ENCODE measurements at regions not wholly inside any gene's neighbourhood (a gene's known extent, or its start where the extent isn't known, plus 50 kb on each side); places are given as distances from the start of the nearest gene placed in this dataset.

DNA sequence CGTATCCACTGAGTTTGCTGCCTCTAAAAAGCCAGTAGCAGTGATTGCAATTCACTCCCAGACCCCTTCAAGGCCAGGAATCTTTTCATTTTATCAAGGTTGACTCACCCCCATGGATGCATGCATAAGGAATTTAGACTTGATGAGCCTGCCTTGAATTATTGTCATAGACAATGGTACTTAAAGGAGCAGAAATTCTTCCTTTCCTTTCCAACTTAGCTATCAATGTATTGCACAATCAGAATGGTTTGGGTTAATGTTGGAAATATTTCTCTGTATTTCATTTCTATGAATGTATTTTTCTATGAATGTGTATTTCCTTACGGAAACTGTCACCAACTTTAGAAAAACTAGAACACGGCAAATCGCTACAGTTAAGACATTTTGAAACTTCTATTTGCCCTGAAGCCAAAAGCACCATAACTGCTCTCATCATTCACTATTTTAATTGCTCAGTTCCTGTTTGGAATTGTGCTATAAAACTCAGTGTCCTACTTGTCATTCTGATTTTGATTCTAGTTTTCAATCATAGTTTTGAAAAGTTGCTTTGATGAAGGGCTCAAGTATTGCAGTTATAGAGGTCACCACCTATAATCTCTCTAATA is 355.7 kb upstream of the AKR1E2 start:
- TF ChIP-seq ZBTB17 (tag by site-specific recombination; IDR thresholded peaks at IDR 0.05) (no peak), GLIS1 (tag by site-specific recombination; IDR thresholded peaks at IDR 0.05) (no peak), RBAK (tag by site-specific recombination; IDR thresholded peaks at IDR 0.05) (no peak), ZBTB7A (tag by site-specific recombination; IDR thresholded peaks at IDR 0.05; ENCODE audit: low read depth) (no peak), ZNF473 (tag by site-specific recombination; IDR thresholded peaks at IDR 0.05) (no peak), ZNF776 (tag by site-specific recombination; IDR thresholded peaks at IDR 0.05; ENCODE audit: borderline replicate concordance) (no peak)
- TF ChIP-seq, protein P1, sequence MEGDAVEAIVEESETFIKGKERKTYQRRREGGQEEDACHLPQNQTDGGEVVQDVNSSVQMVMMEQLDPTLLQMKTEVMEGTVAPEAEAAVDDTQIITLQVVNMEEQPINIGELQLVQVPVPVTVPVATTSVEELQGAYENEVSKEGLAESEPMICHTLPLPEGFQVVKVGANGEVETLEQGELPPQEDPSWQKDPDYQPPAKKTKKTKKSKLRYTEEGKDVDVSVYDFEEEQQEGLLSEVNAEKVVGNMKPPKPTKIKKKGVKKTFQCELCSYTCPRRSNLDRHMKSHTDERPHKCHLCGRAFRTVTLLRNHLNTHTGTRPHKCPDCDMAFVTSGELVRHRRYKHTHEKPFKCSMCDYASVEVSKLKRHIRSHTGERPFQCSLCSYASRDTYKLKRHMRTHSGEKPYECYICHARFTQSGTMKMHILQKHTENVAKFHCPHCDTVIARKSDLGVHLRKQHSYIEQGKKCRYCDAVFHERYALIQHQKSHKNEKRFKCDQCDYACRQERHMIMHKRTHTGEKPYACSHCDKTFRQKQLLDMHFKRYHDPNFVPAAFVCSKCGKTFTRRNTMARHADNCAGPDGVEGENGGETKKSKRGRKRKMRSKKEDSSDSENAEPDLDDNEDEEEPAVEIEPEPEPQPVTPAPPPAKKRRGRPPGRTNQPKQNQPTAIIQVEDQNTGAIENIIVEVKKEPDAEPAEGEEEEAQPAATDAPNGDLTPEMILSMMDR (tag by site-specific recombination; IDR thresholded peaks at IDR 0.05) = no peak
- TF ChIP-seq, protein P2, sequence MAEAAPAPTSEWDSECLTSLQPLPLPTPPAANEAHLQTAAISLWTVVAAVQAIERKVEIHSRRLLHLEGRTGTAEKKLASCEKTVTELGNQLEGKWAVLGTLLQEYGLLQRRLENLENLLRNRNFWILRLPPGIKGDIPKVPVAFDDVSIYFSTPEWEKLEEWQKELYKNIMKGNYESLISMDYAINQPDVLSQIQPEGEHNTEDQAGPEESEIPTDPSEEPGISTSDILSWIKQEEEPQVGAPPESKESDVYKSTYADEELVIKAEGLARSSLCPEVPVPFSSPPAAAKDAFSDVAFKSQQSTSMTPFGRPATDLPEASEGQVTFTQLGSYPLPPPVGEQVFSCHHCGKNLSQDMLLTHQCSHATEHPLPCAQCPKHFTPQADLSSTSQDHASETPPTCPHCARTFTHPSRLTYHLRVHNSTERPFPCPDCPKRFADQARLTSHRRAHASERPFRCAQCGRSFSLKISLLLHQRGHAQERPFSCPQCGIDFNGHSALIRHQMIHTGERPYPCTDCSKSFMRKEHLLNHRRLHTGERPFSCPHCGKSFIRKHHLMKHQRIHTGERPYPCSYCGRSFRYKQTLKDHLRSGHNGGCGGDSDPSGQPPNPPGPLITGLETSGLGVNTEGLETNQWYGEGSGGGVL (tag by site-specific recombination; IDR thresholded peaks at IDR 0.05) = no peak
- TF ChIP-seq, protein P3, sequence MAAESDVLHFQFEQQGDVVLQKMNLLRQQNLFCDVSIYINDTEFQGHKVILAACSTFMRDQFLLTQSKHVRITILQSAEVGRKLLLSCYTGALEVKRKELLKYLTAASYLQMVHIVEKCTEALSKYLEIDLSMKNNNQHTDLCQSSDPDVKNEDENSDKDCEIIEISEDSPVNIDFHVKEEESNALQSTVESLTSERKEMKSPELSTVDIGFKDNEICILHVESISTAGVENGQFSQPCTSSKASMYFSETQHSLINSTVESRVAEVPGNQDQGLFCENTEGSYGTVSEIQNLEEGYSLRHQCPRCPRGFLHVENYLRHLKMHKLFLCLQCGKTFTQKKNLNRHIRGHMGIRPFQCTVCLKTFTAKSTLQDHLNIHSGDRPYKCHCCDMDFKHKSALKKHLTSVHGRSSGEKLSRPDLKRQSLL (tag by site-specific recombination; IDR thresholded peaks at IDR 0.05) = no peak
